H9 (cell line): ENCODE measurements at regions not wholly inside any gene's neighbourhood (a gene's known extent, or its start where the extent isn't known, plus 50 kb on each side); places are given as distances from the start of the nearest gene placed in this dataset.

ENCODE experiments used
- DNase-seq: peaks from one replicate; pipeline ENCODE4 v3.0.0-alpha.2; 2017
- H2AFZ ChIP-seq: one replicate; pipeline ENCODE4 v1.6.1; 2013; ENCODE audit warnings: mild to moderate bottlenecking, low read length, control low read depth, moderate library complexity
- H2AK5ac ChIP-seq: 2 replicates; pipeline ENCODE4 v1.6.1; 2013; ENCODE audit warnings: low read length, control low read depth, mixed read lengths; ENCODE audit not compliant: insufficient read length
- H2BK120ac ChIP-seq: one replicate; pipeline ENCODE4 v1.6.1; 2013; ENCODE audit warnings: low read depth, mild to moderate bottlenecking, low read length, control low read depth, inconsistent platforms; ENCODE audit not compliant: poor library complexity, severe bottlenecking
- H2BK12ac ChIP-seq: 2 replicates; pipeline ENCODE4 v1.6.1; 2013; ENCODE audit warnings: low read length, control low read depth, mixed read lengths, low read depth; ENCODE audit not compliant: insufficient read length
- H2BK15ac ChIP-seq: 2 replicates; pipeline ENCODE4 v1.6.1; 2013; ENCODE audit warnings: low read depth, low read length, control low read depth
- H2BK20ac ChIP-seq: one replicate; pipeline ENCODE4 v1.6.1; 2013; ENCODE audit warnings: low read depth, mild to moderate bottlenecking, low read length, control low read depth, inconsistent platforms; ENCODE audit not compliant: poor library complexity, severe bottlenecking
- H2BK5ac ChIP-seq: 2 replicates; pipeline ENCODE4 v1.6.1; 2013; ENCODE audit warnings: low read length, control low read depth, mixed read lengths; ENCODE audit not compliant: insufficient read length
- H3K14ac ChIP-seq: 2 replicates; pipeline ENCODE4 v1.6.1; 2013; ENCODE audit warnings: low read length, control low read depth; ENCODE audit not compliant: insufficient read depth
- H3K18ac ChIP-seq: 2 replicates; pipeline ENCODE4 v1.6.1; 2013; ENCODE audit warnings: low read depth, mild to moderate bottlenecking, mixed read lengths, low read length, control low read depth; ENCODE audit not compliant: insufficient read length
- H3K23ac ChIP-seq: 2 replicates; pipeline ENCODE4 v1.6.1; 2013; ENCODE audit warnings: low read length, control low read depth, mixed read lengths, low read depth; ENCODE audit not compliant: insufficient read length
- H3K23me2 ChIP-seq: 2 replicates; pipeline ENCODE4 v1.6.1; 2013; ENCODE audit warnings: low read depth, mild to moderate bottlenecking, mixed read lengths, low read length, control low read depth; ENCODE audit not compliant: insufficient read length, poor library complexity, severe bottlenecking
- H3K27ac ChIP-seq: 2 replicates; pipeline ENCODE4 v1.5.1; 2013; ENCODE audit warnings: low read length, control low read depth, mixed read lengths, low read depth; ENCODE audit not compliant: insufficient read length
- H3K27me3 ChIP-seq: 2 replicates; pipeline ENCODE4 v1.6.1; 2013; ENCODE audit warnings: low read length, control low read depth, inconsistent platforms; ENCODE audit not compliant: insufficient read depth
- H3K4ac ChIP-seq: 2 replicates; pipeline ENCODE4 v1.6.1; 2013; ENCODE audit warnings: low read depth, mild to moderate bottlenecking, control low read depth, inconsistent platforms, low read length, moderate library complexity
- H3K4me1 ChIP-seq: 2 replicates; pipeline ENCODE4 v1.6.1; 2013; ENCODE audit warnings: low read length, control low read depth, inconsistent platforms; ENCODE audit not compliant: insufficient read depth
- H3K4me2 ChIP-seq: 2 replicates; pipeline ENCODE4 v1.6.1; 2013; ENCODE audit warnings: low read length, control low read depth, mixed read lengths; ENCODE audit not compliant: insufficient read length, insufficient read depth
- H3K56ac ChIP-seq: 2 replicates; pipeline ENCODE4 v1.6.1; 2013; ENCODE audit warnings: low read depth, mild to moderate bottlenecking, mixed read lengths, low read length, control low read depth; ENCODE audit not compliant: insufficient read length
- H3K79me1 ChIP-seq: 2 replicates; pipeline ENCODE4 v1.6.1; 2013; ENCODE audit warnings: low read depth, mild to moderate bottlenecking, moderate library complexity, low read length, control low read depth, inconsistent platforms; ENCODE audit not compliant: insufficient read depth, poor library complexity, severe bottlenecking
- H3K79me2 ChIP-seq: 2 replicates; pipeline ENCODE4 v1.6.1; 2013; ENCODE audit warnings: low read length, control low read depth, inconsistent platforms; ENCODE audit not compliant: insufficient read depth
- H3K9ac ChIP-seq: 2 replicates; pipeline ENCODE4 v1.6.1; 2013; ENCODE audit warnings: low read length, control low read depth, mixed read lengths; ENCODE audit not compliant: insufficient read length; ENCODE audit errors: extremely low read depth
- H3K9me3 ChIP-seq: one replicate; pipeline ENCODE4 v1.6.1; 2013; ENCODE audit warnings: low read depth, low read length, inconsistent platforms; ENCODE audit not compliant: control insufficient read depth
- H3T11ph ChIP-seq: one replicate; pipeline ENCODE4 v1.6.1; 2013; ENCODE audit warnings: mild to moderate bottlenecking, low read length, control low read depth, inconsistent platforms
- H4K20me1 ChIP-seq: one replicate; pipeline ENCODE4 v1.6.1; 2013; ENCODE audit not compliant: control insufficient read depth, insufficient read length, insufficient read depth
- H4K5ac ChIP-seq: 2 replicates; pipeline ENCODE4 v1.6.1; 2013; ENCODE audit warnings: low read depth, mild to moderate bottlenecking, mixed read lengths, low read length, control low read depth; ENCODE audit not compliant: insufficient read length
- H4K8ac ChIP-seq: replicated peaks from 2 replicates; pipeline ENCODE4 v1.6.1; 2013; ENCODE audit warnings: low read length, control low read depth, mixed read lengths, low read depth; ENCODE audit not compliant: insufficient read length
- H4K91ac ChIP-seq: 2 replicates; pipeline ENCODE4 v1.6.1; 2013; ENCODE audit warnings: low read depth, mild to moderate bottlenecking, moderate library complexity, mixed read lengths, low read length, control low read depth; ENCODE audit not compliant: insufficient read length
- H3K27ac Mint-ChIP-seq, 3 experiments: 2 replicates in 2 of 3; 3 replicates in 1 of 3; pipeline ENCODE4 v1.8.0; 2020 to 2021; ENCODE audit warnings: mixed read lengths in 3 of 3, mild to moderate bottlenecking in 1 of 3, moderate library complexity in 1 of 3
- H3K27me3 Mint-ChIP-seq: 2 replicates; pipeline ENCODE4 v1.8.0; 2021; ENCODE audit warnings: low read depth, mild to moderate bottlenecking, moderate library complexity, mixed read lengths
- H3K36me3 Mint-ChIP-seq, 3 experiments: 2 replicates in 2 of 3; 3 replicates in 1 of 3; pipeline ENCODE4 v1.8.0; 2020 to 2021; ENCODE audit warnings: low read depth in 3 of 3, mixed read lengths in 3 of 3; ENCODE audit not compliant: insufficient read depth in 1 of 3
- H3K4me1 Mint-ChIP-seq, 2 experiments: 2 replicates each; pipeline ENCODE4 v1.8.0; 2020; ENCODE audit warnings: mixed read lengths in 2 of 2
- H3K4me3 Mint-ChIP-seq, 2 experiments: 2 replicates in 1 of 2; 3 replicates in 1 of 2; pipeline ENCODE4 v1.8.0; 2020 to 2021; ENCODE audit warnings: mild to moderate bottlenecking in 2 of 2, mixed read lengths in 2 of 2, moderate library complexity in 1 of 2
- H3K9me3 Mint-ChIP-seq, 2 experiments: 2 replicates in 1 of 2; 3 replicates in 1 of 2; pipeline ENCODE4 v1.8.0; 2020; ENCODE audit warnings: mild to moderate bottlenecking in 2 of 2, mixed read lengths in 2 of 2, moderate library complexity in 1 of 2
- WGBS: extraction: QIAGEN DNeasy Blood & Tissue Kit; methylation state at CpG from one replicate; pipeline ENCODE4 v1.1.7; 2013; ENCODE audit warnings: missing lambda C conversion rate, low lambda C conversion rate, mixed read lengths; ENCODE audit not compliant: insufficient read length; ENCODE audit errors: extremely low coverage; 5-methylcytosine and 5-hydroxymethylcytosine counted together
- TF ChIP-seq, protein P1 (sequence below): fragments of 200-600 bp; sonication (generic); conservative IDR thresholded peaks from 3 replicates; pipeline ENCODE4 v1.8.0; 2021; ENCODE audit warnings: antibody characterized with exemption, mild to moderate bottlenecking

DNA sequence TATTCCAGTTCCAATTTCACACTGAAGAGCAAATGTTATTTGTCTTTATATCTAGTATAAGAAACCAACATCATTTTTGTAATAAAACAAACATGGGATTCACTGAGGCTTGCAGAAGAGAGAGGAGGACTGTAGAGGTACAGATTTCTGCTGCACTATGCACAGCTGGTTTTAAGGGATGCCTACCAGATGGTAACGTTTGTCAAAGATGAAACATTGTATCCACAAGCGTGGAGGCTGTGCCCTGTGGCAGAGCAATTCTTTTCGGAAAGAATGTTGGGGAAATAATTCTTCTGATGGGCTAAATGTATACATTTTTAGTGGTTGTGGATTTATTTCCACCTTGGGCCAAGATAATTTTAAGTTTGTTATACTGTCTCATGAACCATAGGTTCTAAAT, 272.4 kb downstream of the DUSP10 start:
- H3K79me1 ChIP-seq = no peaks in the 10 kb centered on the region
- H3K27me3 Mint-ChIP-seq = no peaks in the 10 kb centered on the region
- no peaks in the 10 kb centered on the region for H3K4me1 ChIP-seq
- no peak overlapping the region for H3K14ac ChIP-seq
- H2AFZ ChIP-seq = no peak overlapping the region
- no peaks in the 10 kb centered on the region for H3K79me2 ChIP-seq
- H3K18ac ChIP-seq = no peak overlapping the region
- no peak overlapping the region for H3K56ac ChIP-seq
- no peaks in the 10 kb centered on the region for H3K27me3 ChIP-seq
- no peak overlapping the region for H2BK20ac ChIP-seq
- no peak overlapping the region for H2BK120ac ChIP-seq
- H3K4me1 Mint-ChIP-seq = peaks cover 2 to 4% of the 10 kb centered on the region in 2 experiments; a peak in 2 of 4 replicates
- H3K9me3 Mint-ChIP-seq = no peaks in the 10 kb centered on the region
- WGBS = no CpG with 5 or more reads among the region's 3 CpGs
- H3K27ac ChIP-seq = no peak overlapping the region
- no peak overlapping the region for H4K91ac ChIP-seq
- H3K9ac ChIP-seq = no peak overlapping the region
- no peak overlapping the region for H2AK5ac ChIP-seq
- H3K23ac ChIP-seq = no peak overlapping the region
- no peak overlapping the region for H3T11ph ChIP-seq
- no peak overlapping the region for H4K8ac ChIP-seq
- no peak overlapping the region for H2BK12ac ChIP-seq
- no peak overlapping the region for H3K4me3 Mint-ChIP-seq
- TF ChIP-seq, protein P1, sequence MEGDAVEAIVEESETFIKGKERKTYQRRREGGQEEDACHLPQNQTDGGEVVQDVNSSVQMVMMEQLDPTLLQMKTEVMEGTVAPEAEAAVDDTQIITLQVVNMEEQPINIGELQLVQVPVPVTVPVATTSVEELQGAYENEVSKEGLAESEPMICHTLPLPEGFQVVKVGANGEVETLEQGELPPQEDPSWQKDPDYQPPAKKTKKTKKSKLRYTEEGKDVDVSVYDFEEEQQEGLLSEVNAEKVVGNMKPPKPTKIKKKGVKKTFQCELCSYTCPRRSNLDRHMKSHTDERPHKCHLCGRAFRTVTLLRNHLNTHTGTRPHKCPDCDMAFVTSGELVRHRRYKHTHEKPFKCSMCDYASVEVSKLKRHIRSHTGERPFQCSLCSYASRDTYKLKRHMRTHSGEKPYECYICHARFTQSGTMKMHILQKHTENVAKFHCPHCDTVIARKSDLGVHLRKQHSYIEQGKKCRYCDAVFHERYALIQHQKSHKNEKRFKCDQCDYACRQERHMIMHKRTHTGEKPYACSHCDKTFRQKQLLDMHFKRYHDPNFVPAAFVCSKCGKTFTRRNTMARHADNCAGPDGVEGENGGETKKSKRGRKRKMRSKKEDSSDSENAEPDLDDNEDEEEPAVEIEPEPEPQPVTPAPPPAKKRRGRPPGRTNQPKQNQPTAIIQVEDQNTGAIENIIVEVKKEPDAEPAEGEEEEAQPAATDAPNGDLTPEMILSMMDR = no peak
- no peaks in the 10 kb centered on the region for H3K36me3 Mint-ChIP-seq
- no peak overlapping the region for H2BK15ac ChIP-seq
- no peak overlapping the region for H3K4ac ChIP-seq
- H3K23me2 ChIP-seq = no peaks in the 10 kb centered on the region
- H3K9me3 ChIP-seq = no peaks in the 10 kb centered on the region
- no peak overlapping the region for H3K27ac Mint-ChIP-seq
- H4K5ac ChIP-seq = no peak overlapping the region
- no peaks in the 10 kb centered on the region for H4K20me1 ChIP-seq
- H3K4me2 ChIP-seq = no peak overlapping the region
- no peak overlapping the region for H2BK5ac ChIP-seq
- no peak for DNase-seq
